Right atrium auricular region (tissue), 2 donors: ENCODE measurements at regions not wholly inside any gene's neighbourhood (a gene's known extent, or its start where the extent isn't known, plus 50 kb on each side); places are given as distances from the start of the nearest gene placed in this dataset.

Experiments used
- DNase-seq: peaks from one replicate; pipeline ENCODE4 v3.0.0-alpha.2; 2019; ENCODE audit warnings: low spot score
- H3K27ac ChIP-seq, 2 donors: fragments of 200-600 bp; sonication (generic); 1 replicate in 1 of 2; 2 replicates in 1 of 2; pipeline ENCODE4 v1.5.1; 2016 to 2019
- H3K27me3 ChIP-seq, 2 donors: fragments of 200-600 bp; sonication (generic); one replicate each; pipeline versions ENCODE4 v1.5.1 to v1.6.0; 2017 to 2019
- H3K36me3 ChIP-seq: fragments of 200-600 bp; sonication (generic); one replicate; pipeline ENCODE4 v1.5.1; 2016
- H3K4me1 ChIP-seq, 2 donors: fragments of 200-600 bp; sonication (generic); one replicate each; pipeline versions ENCODE4 v1.5.1 to v1.6.0; 2017 to 2019
- H3K4me3 ChIP-seq, 2 donors: fragments of 200-600 bp; sonication (generic); 1 replicate in 1 of 2; 2 replicates in 1 of 2; pipeline ENCODE4 v1.5.1; 2017 to 2019; ENCODE audit warnings: mild to moderate bottlenecking in 1 of 2, moderate library complexity in 1 of 2
- H3K9me3 ChIP-seq, 2 donors: fragments of 200-600 bp; sonication (generic); one replicate each; pipeline ENCODE4 v1.5.1; 2019
- TF ChIP-seq, protein P1 (sequence below), 2 donors: fragments of 200-600 bp; sonication (generic); IDR thresholded peaks; one replicate each; pipeline ENCODE4 v1.5.1; 2019; ENCODE audit warnings: antibody characterized with exemption in 2 of 2

- DNase-seq, result no peak
- no peaks in the 10 kb centered on the region for H3K27me3 ChIP-seq
- H3K4me1 ChIP-seq, result no peaks in the 10 kb centered on the region
- H3K36me3 ChIP-seq, result no peaks in the 10 kb centered on the region
- TF ChIP-seq, protein P1, sequence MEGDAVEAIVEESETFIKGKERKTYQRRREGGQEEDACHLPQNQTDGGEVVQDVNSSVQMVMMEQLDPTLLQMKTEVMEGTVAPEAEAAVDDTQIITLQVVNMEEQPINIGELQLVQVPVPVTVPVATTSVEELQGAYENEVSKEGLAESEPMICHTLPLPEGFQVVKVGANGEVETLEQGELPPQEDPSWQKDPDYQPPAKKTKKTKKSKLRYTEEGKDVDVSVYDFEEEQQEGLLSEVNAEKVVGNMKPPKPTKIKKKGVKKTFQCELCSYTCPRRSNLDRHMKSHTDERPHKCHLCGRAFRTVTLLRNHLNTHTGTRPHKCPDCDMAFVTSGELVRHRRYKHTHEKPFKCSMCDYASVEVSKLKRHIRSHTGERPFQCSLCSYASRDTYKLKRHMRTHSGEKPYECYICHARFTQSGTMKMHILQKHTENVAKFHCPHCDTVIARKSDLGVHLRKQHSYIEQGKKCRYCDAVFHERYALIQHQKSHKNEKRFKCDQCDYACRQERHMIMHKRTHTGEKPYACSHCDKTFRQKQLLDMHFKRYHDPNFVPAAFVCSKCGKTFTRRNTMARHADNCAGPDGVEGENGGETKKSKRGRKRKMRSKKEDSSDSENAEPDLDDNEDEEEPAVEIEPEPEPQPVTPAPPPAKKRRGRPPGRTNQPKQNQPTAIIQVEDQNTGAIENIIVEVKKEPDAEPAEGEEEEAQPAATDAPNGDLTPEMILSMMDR (IDR thresholded peaks at IDR 0.05), result no peak
- no peaks in the 10 kb centered on the region for H3K9me3 ChIP-seq
- H3K27ac ChIP-seq, result no peak overlapping the region
- no peak overlapping the region for H3K4me3 ChIP-seq
Observed at GRCh38 chr6:44631968-44632367, 244.5 kb downstream of the CDC5L start.

DNA sequence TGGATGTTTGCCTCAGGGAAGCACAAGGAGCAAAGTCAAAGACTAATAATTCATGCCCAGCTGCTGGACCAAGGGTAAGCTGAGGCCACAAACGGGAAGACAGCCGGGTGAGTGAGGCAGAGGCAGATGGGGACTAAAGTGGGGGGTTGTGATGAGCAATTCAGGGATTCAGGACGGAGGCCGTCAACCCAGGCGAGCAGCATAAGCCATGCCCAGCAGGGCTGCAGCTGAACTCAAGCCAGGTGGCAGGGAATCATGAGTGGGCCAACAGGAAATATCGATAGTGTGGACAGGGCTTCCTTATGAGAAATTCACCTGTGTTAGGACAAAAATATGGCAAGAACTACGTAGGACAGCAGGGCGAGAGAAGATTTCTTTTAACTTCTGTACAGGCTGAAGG is 246.8 kb downstream of the CDC5L start:
- Histone ChIP-seq H3K36me3 (no peaks in the 10 kb centered on the region), H3K9me3 (no peaks in the 10 kb centered on the region), H3K4me3 (no peak overlapping the region), H3K4me1 (no peaks in the 10 kb centered on the region), H3K27ac (no peak overlapping the region), H3K27me3 (no peaks in the 10 kb centered on the region)
- TF ChIP-seq, protein P1 (IDR thresholded peaks at IDR 0.05), result no peak
- DNase-seq, result no peak

DNA sequence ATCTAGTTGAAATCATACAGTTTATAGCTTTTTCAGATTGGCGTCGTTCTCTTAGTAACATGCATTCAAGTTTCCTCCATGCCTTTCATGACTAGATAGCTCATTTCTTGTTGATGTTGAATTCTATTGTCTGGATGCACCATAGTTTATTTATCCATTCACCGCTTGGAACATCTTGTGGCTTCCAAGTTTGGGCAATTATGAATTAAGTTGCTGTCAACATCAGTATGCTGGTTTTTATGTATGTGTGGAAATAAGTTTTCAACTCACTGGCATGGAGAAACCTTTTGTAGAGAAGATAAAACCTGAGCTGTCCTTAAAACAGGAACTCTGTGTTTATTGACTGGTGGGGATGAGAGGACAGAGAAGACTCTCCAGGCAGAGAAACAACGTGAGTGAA is 248.0 kb downstream of the CDC5L start:
- no peak overlapping the region for H3K27ac ChIP-seq
- H3K4me1 ChIP-seq, result no peaks in the 10 kb centered on the region
- TF ChIP-seq, protein P1 (IDR thresholded peaks at IDR 0.05), result no peak
- H3K9me3 ChIP-seq, result no peaks in the 10 kb centered on the region
- no peak overlapping the region for H3K4me3 ChIP-seq
- no peaks in the 10 kb centered on the region for H3K27me3 ChIP-seq
- no peak for DNase-seq
- no peaks in the 10 kb centered on the region for H3K36me3 ChIP-seq

DNA sequence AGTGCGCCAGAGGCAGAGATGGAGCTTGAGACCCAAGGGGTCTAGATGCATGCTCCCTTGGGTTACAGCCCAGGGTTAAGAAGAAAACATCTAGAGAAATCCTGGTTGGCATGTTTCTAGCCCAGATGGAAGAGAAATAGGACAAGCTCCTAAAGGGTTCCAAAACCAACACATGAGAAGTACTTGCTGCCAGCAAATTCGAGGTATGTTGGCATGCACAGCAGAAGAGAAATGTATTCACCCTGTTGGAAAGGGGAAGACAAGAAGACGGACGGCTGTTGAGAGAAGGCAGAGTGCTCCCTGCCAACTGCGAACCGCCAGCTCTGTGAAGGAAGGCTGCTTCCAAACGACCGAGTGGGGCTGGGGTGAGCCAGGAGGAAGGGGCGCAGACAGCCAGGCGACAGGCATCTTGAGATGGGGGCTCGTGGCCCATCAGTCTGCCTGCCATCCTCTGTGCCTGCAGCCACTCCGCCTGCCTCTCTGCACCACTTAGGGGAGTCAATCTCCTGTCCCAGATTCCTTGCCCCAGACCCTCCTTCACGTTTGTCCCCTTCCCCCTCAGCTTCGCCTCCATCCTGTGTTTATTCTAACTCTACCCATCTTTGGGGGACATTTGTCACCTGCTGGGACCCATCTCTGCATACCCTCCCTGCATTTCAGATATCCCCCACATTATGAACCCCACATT is 249.2 kb downstream of the CDC5L start:
- TF ChIP-seq, protein P1 (IDR thresholded peaks at IDR 0.05), result no peak
- H3K4me3 ChIP-seq, result no peak overlapping the region
- no peaks in the 10 kb centered on the region for H3K4me1 ChIP-seq
- H3K36me3 ChIP-seq, result no peaks in the 10 kb centered on the region
- H3K9me3 ChIP-seq, result no peaks in the 10 kb centered on the region
- H3K27me3 ChIP-seq, result no peaks in the 10 kb centered on the region
- no peak for DNase-seq
- H3K27ac ChIP-seq, result no peak overlapping the region

GRCh38 chr6:44641344-44642031 is 254.0 kb downstream of the CDC5L start:
- Histone ChIP-seq H3K36me3 (no peaks in the 10 kb centered on the region), H3K4me3 (no peak overlapping the region), H3K4me1 (no peaks in the 10 kb centered on the region), H3K27ac (no peak overlapping the region), H3K9me3 (no peaks in the 10 kb centered on the region), H3K27me3 (no peaks in the 10 kb centered on the region)
- TF ChIP-seq, protein P1 (IDR thresholded peaks at IDR 0.05), result no peak
- no peak for DNase-seq
